ENCODE measurements at regions not wholly inside any gene's neighbourhood (a gene's known extent, or its start where the extent isn't known, plus 50 kb on each side); places are given as distances from the start of the nearest gene placed in this dataset.

- TF ChIP-seq IRF3 (IDR thresholded peaks at IDR 0.05; ENCODE audit: low read depth, low read length) (no peak), TEAD4 (IDR thresholded peaks at IDR 0.05; ENCODE audit: borderline replicate concordance, insufficient read depth) (peak; percentile 84; the same call in 1 of the 2 replicates), EP300 (IDR thresholded peaks at IDR 0.05; ENCODE audit: borderline replicate concordance in 1 of 2, low read depth in 1 of 2, low read length in 1 of 2) (peak; percentile 26 to 91; a peak in 3 of 4 replicates), ELF1 (IDR thresholded peaks at IDR 0.05) (0 out of 2 replicates have a peak, but pooled peaks have one; percentile 23), JUND (IDR thresholded peaks at IDR 0.05) (peak; percentile 89), RXRA (IDR thresholded peaks at IDR 0.05; ENCODE audit: borderline replicate concordance, low read depth) (peak; percentile 86), NFIC (IDR thresholded peaks at IDR 0.05; ENCODE audit: borderline replicate concordance) (peak; percentile 96), RFX5 (IDR thresholded peaks at IDR 0.05; ENCODE audit: low read length) (no peak), YY1 (IDR thresholded peaks at IDR 0.05; ENCODE audit: low read depth) (0 out of 2 replicates have a peak, but pooled peaks have one; percentile 16), POLR2AphosphoS5 (IDR thresholded peaks at IDR 0.05; ENCODE audit: low read depth, low read length) (peak; percentile 78; the same call in 1 of the 2 replicates), RAD21 (IDR thresholded peaks at IDR 0.05; ENCODE audit: low read length) (no peak), PBX3 (IDR thresholded peaks at IDR 0.05) (peak; percentile 89), GATA2 (CRISPR knock-in tag; IDR thresholded peaks at IDR 0.05) (no peak), ZBTB33 (IDR thresholded peaks at IDR 0.05; ENCODE audit: borderline replicate concordance, low read depth) (peak; percentile 77; the same call in 1 of the 2 replicates), GABPA (IDR thresholded peaks at IDR 0.05; ENCODE audit: low read depth) (no peak), FOXJ3 (CRISPR knock-in tag; IDR thresholded peaks at IDR 0.05) (no peak), MXI1 (IDR thresholded peaks at IDR 0.05; ENCODE audit: low read depth, low read length) (0 out of 2 replicates have a peak, but pooled peaks have one; percentile 20)
- TF ChIP-seq, protein P1, sequence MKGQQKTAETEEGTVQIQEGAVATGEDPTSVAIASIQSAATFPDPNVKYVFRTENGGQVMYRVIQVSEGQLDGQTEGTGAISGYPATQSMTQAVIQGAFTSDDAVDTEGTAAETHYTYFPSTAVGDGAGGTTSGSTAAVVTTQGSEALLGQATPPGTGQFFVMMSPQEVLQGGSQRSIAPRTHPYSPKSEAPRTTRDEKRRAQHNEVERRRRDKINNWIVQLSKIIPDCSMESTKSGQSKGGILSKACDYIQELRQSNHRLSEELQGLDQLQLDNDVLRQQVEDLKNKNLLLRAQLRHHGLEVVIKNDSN (IDR thresholded peaks at IDR 0.05; ENCODE audit: borderline replicate concordance, low read depth), result peak; percentile 55; the same call in 1 of the 2 replicates
- TF ChIP-seq, protein P2, sequence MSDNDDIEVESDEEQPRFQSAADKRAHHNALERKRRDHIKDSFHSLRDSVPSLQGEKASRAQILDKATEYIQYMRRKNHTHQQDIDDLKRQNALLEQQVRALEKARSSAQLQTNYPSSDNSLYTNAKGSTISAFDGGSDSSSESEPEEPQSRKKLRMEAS (IDR thresholded peaks at IDR 0.05; ENCODE audit: low read depth), result peak; percentile 94
Measured at GRCh38 chr13:46489586-46490023, 63.4 kb upstream of the LRCH1 start (continued).
